Astrocyte (in vitro differentiated cells and primary cell): ENCODE measurements at regions not wholly inside any gene's neighbourhood (a gene's known extent, or its start where the extent isn't known, plus 50 kb on each side); places are given as distances from the start of the nearest gene placed in this dataset.

Source experiments
- EZH2 ChIP-seq: IDR thresholded peaks from 2 replicates; pipeline ENCODE4 v1.6.1; 2012; ENCODE audit warnings: mild to moderate bottlenecking, low read length, inconsistent platforms; ENCODE audit not compliant: insufficient read depth
- TF ChIP-seq, protein P1 (sequence below): IDR thresholded peaks from 2 replicates; pipeline ENCODE4 v1.5.1; 2011; ENCODE audit warnings: low read depth, mild to moderate bottlenecking, inconsistent platforms, low read length, moderate library complexity; ENCODE audit not compliant: insufficient read depth

DNA sequence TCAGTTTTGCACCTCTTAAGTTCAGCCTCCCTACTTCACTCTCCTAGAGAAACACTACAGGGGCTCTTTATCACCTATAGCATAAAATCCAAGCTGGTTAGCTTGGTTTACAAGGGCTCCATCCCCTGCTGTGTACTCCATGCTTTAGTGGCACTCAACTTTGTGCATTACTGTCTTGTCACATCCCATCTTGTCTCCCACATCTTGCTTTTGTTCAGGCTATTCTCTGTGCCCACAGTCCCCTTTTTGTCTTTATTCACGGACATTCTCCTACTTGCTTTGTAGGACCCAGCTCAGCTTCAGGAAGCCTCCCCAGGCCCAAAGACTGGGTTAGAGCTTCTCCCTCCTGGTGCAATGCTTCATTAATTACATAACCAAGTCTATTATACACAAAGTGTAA, 107.9 kb upstream of the SPACA1 start:
- TF ChIP-seq EZH2: no peak
- TF ChIP-seq, protein P1, sequence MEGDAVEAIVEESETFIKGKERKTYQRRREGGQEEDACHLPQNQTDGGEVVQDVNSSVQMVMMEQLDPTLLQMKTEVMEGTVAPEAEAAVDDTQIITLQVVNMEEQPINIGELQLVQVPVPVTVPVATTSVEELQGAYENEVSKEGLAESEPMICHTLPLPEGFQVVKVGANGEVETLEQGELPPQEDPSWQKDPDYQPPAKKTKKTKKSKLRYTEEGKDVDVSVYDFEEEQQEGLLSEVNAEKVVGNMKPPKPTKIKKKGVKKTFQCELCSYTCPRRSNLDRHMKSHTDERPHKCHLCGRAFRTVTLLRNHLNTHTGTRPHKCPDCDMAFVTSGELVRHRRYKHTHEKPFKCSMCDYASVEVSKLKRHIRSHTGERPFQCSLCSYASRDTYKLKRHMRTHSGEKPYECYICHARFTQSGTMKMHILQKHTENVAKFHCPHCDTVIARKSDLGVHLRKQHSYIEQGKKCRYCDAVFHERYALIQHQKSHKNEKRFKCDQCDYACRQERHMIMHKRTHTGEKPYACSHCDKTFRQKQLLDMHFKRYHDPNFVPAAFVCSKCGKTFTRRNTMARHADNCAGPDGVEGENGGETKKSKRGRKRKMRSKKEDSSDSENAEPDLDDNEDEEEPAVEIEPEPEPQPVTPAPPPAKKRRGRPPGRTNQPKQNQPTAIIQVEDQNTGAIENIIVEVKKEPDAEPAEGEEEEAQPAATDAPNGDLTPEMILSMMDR: no peak
